Non-pigmented ciliary epithelial cell (primary cell): ENCODE measurements at regions not wholly inside any gene's neighbourhood (a gene's known extent, or its start where the extent isn't known, plus 50 kb on each side); places are given as distances from the start of the nearest gene placed in this dataset.
"Not testable (repeated sequence)": the region's sequence is repeated elsewhere in the genome, so short reads cannot be mapped to it uniquely, and the experiment has no call there.

Source experiments
- DNase-seq: peaks from one replicate; pipeline ENCODE4 v3.0.0-alpha.2; 2010; ENCODE audit warnings: low read depth

DNA sequence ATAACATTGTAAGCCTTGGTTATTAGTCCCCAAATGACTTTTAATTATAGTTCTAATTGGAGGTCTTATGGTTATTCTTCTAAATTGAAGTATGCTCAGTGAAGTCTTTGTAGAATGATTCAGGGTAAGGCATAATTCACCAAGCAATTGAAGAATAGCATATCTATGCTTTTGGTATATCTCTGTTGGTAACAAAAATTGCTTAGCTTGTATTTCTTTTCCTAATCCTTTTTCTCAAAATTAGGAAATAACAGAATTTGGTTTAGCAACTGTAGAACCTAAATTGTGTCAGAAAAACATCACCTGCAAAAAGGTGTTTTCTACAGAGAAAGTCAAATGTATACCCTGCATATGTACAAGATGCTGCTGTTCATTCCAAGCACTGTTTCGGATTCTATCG, 189.2 kb upstream of the EPHA4 start:
- DNase-seq = no peak

DNA sequence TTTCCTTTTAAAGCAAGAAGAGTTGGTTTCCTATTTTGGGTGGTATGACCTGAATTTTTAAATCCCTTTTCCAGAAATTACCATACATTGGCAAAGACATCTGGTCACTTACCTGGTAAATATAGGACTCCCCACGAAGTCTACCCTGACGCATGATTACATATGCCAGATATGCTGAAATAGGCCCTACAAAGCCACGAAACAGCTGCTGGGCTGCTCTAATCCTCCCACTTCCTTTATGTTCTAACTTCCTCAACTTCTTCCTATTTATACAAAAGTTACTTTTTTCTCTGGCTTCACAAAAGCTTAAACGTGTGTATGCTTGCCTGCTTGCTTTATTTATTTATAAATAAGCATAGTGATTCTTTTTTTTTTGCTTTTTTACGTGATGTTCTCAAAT, 186.0 kb upstream of the EPHA4 start:
- no peak for DNase-seq

DNA sequence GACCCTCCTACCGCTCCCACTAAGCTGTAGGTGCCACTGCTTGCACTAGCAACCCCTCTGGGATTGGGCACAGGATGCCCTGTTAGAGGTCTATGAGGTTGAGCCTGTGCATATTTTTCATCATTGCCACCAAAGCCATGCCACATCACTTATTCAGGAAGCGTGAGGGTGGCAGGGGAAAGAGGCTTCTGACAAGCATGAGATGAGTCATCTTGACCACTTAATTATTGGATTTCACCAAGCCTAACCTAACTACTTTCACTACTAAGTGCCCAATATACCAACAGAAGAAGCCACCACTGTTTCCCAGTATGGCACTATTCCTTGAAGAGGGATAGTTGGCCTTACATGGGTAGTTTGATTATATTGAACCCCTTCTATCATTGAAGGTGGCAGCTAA, 181.3 kb upstream of the EPHA4 start:
- no peak for DNase-seq

DNA sequence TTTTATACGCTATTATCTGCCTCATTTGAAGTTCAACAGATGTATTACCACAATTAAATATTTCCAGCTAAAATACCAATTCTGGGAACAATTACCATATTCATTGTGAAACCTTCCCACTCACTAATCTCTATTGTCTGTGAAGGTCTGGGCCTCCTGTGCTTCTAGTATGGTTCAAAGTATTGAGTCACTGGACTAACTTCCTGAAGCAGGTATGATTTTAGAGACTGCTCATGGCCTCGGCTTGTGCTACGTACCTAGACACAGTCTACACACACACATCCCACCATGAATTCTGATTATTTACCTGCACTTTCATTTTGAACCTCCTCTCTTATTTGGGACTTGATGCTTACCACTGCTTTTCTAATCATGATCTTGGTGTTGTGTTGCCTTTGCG, 180.7 kb upstream of the EPHA4 start:
- DNase-seq = no peak

DNA sequence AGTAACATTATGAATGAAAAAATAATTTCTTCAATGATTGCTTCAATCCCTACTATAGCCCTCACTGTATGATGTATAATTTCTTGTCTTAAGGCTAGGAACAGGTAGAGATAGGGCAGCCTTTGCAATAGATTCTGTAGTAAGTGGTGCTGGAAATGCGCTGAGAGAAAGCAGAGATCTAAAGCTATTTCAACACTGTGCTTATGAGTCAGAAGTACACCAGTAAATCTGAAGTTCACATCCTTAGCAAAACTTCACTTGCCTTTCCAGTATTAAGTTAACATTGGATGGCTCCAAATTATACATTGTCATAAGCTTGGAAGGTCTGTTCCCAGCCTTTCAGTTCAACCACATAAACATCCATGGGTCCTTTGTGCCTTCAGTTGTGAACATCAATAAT, 178.2 kb upstream of the EPHA4 start:
- DNase-seq = no peak

DNA sequence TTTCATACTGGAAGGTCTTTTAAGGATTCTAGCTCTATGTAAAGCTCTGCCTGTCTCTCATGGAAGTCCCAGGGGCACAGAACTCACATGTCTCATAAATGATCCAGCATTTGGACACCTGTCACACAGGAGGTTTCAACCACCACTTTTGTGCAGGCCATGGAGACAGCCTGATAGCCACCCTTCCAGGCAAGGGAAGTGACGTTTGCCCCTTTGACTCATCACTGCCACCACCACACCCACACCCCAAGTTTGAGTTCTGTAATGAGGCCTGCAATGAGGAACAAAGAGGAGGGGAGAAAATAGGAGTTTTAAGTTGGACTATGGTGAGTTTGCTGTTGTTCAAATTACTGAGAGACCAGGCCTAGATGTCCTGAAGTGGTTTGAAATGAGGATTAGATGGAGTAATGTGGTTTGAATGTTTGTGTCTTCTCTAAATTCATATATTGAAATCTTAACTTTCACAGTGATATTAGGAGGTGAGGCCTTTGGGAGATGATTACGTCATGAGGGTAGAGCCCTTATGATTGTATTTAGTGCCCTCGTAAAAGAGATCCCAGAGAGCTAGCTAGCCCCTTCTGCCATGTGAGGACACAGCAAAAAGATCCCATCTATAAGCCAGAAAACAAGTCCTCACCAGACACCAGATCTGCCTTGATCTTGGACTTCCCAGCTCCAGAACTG, 175.3 kb upstream of the EPHA4 start:
- DNase-seq = no peak

DNA sequence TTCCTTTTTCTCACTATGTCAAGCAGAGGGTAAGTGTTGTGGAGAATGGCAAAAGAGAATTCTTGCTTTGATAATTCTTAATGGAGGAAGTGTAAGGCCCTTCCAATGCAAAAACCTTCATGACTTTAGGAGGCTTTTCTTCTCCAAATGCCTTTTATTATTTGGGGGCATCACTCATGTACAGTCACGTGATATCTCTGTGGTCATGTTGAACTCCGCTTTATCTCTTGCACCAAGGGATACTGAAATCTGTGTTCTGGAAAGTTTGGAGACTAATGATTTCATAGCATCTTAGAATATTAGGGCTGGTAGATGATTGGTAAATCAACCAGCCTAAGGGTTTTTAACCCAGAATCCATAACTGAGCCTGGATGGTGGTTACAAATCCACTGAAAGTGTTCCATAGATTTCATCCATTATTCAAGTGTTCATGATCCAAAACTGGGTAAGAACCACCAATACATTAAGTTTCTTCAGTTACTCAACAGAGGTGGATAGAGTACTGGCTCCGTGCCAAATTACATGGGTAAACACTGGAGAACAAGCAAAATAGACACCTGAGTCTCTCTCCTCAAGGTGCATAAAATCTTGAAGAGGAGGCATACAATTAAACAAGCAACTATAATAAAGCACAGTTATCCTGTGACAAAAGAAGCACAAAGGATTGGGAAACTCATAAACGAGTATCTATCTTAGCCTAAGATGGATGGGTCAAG, 169.6 kb upstream of the EPHA4 start:
- DNase-seq = no peak

DNA sequence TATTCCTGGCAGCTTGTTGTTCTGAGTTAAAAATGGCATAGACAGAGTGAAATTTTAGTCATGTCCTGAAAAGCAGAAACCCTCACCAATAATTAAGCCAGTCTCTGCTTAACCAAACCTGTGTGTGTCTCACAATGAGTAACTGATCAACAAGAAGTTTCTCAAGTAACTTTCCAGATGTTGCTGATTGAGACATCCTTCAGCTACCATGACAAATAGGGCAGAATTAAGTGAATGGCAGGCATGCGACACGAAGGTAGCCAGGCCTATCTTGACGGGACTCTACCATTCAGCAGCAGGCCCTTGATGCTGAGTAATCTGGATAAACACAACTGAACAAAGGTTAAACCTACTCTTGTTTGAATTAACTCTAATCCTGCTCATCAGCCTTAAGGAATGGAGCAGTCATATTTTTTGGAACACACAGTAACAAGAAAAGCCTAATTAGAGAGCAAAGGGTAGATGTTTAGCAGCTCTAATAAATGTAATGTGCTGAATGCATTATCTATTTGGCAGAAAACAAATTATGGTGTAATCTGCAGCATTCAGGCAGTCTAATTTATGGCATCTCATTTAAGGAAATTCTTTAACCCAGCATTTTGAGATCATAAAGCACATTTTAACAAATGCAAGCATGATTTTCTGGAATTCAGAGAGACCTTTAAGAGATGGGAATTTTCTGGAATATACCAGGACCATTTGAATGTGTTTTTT, 159.5 kb upstream of the EPHA4 start:
- DNase-seq = no peak

DNA sequence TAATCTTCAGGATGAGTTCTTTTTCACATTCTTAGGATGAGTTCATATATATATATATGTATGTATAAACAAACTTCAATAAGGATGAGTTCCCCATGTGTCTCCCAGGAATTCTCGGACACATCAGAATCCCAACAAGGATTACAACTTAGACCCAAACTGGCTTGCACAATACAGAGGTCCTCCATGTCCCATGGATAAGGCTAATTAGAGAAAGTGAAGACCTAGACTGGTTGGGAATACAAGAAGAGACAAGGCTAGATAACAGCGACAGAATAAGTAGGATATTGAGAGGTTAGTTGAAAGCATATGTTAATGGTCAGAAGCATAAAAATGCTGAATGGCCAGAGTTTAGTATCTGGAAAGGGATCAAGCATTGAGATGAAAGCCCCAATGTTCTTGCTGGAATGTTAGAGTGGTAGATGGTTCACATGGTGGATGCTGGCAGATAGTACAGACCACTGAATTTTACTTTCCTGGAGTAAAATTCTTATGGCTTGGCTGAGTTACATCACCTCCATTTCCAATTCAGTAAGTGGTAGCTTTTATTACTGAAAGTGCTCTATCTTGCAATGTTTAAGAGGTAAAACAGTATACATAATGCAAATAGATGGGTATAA, 154.9 kb upstream of the EPHA4 start:
- no peak for DNase-seq

DNA sequence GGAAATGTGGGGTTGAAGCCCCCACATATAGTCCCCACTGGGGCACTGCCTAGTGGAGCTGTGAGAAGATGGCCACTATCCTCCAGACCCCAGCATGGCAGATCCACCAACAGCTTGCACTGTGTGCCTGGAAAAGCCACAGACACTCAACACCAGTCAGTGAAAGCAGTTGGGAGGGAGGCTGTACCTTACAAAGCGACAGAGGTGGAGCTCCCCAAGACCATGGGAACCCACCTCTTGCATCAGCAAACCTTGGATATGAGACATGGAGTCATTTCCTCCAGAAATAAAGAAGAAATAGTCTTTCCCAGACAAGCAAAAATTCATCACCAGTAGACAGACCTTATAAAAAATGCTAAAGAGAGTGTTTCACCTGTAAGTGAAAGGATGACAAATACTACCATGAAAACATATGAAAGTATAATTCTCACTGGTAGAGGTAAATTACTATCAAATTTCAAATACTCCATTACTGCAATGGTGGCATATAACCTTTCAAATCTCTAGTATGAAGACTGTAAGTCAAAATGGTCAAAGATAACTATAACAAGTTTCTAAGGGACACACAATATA, 152.6 kb upstream of the EPHA4 start:
- no peak for DNase-seq

DNA sequence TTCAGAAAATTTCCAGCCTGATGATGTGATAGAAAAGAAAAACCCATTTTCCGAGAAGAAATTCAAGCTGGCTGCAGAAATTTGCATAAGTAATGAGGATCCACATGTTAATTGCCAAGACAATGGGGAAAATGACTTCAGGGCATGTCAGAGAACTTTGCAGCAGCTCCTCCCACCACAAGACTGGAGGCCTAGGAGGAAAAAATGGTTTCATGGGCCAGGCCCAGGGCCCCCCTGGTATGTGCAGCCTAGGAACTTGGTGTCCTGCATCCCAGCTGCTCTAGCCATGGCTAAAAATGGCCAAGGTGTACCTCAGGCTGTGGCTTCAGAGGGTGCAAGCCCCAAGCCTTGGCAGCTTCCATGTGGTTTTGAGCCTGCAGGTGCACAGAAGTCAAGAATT, 152.0 kb upstream of the EPHA4 start:
- not testable (repeated sequence) for DNase-seq

DNA sequence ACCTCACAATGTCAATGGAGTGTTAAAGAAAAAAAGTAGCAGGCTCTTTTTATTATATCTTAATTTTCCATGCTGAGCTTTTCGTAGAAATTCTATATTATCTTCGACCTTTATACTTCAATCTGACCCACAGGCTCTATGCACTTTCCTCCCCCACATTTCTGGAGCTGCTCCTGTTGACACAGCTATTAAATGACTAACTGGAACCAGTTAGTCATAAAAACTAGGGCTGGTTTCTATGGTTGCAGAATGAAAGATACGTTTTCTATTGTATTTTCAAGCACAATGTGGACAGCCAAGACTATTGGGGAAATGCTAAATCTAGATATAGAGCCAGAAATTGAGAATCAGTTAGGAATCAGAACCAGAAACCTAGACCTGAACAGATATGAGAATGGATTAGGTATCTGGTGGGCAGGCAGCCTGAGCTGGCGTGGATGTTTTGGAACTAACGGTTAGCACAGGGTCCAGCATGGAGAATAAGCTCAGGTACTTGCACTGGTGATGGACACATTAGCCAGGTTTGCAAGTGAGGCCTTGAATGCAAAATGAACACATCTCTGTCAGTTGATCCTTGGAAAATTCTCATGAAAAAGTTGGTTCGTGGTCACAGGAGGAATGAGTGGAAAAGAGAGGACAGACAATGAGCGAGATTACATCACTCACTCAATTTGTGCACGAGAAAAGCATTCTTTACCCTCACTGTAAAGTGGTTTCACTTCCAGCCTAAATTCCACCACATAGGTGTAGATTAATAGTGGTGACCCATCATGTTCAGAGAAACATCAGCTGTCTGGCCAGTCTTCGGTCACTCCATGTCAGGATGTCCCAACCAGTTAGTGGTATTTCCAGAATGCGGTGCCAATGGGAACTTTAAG, 144.6 kb upstream of the EPHA4 start:
- no peak for DNase-seq

DNA sequence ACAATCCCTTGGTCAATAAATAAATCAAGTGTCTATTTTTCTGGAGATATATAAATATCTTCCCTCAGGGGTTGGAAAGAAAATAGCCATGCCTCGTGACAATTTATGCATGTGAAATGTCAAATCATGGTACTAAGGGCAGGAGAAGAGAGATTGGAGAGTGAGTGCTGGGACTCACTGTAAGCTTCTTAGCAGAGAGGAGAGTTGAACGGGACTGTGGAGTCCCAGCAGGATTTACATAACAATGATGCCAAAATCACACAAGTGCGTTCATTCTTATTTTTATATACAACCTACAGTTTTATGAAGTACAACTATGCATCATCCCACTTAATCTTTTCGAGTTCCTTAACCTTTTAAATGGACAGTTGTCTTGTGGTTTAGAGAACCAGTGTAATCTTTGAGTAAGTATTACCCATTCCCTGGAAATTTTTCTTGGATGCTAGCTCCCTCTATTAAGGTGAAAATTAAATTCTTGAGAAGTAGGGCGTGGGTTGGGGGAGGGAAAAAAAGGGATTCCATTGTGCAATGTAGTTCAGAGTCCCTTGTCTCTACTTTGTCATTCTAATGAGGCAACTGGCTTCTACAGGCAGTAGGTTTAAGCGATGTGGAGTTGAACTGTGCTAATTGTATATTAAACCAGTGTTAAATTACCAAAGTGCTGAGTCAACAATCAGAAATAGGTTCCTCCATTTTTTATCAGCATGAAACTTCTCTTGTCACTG, 143.6 kb upstream of the EPHA4 start:
- no peak for DNase-seq

DNA sequence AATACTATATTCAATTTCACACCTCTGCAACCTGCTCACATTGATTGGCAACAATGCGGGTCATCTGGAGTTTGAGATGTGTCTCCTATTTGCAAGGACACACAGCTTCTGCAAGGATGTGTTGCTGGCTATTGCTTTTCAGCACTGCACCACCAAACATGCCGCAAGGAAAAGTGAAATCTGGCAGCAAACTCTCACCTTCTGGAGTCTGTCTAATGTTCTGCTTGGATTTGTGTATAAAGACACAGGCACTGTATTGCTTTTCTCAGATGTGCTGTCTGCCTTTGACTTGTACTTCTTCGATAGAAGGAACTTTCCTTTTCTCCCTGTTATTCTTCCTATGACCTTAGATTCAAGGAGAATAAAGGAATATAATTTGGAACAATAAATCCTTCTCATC, 138.6 kb upstream of the EPHA4 start:
- no peak for DNase-seq

DNA sequence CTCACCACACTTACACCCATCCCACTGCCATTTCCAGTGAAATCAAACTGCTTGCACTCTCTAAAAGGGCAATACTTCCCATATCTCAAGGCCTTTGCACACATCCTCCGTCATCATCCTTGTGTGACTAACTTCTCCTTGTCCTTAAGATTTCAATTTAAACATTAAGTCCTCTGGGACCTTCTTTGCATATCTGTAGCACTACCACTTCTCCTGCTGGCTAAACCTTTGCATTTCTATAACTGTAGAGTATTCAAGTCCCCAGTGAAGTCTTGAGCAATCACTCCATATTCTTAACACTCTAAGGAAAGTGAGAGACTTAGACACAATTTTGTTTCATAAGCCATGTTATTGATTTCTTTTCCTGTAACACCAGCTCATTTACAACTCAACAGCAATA, 136.8 kb upstream of the EPHA4 start:
- DNase-seq = no peak

DNA sequence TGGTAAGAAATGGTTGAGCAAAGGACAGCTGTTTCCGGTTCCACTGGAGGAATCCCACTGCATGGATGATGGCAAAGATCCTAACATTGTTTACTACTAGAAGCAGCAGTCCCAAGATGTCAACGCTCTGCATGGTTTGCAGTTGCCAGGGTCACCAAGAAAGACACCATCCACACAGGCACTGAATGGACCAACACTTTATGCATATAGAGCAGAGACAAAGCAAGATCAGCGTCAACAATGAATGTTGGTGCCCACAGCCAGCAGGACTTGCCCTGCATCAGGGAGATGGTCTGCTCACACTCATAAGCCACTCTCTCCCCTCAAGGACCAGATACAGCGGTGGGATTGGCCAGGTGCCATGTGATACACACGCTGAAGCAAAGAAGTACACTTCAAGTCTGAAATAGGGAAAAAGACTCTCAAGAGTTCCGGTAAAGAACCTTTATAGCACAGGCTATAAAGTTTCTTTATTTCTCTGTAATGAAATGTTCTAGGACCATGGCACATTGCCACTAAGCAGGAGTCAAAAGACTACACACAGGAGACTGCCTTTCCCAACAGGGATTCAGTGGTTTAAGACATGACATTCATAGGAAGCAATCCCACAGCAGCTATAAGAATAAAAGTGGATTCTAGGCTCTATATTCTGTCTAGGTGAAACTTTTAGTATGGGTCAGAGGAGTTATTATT, 133.2 kb upstream of the EPHA4 start:
- no peak for DNase-seq

DNA sequence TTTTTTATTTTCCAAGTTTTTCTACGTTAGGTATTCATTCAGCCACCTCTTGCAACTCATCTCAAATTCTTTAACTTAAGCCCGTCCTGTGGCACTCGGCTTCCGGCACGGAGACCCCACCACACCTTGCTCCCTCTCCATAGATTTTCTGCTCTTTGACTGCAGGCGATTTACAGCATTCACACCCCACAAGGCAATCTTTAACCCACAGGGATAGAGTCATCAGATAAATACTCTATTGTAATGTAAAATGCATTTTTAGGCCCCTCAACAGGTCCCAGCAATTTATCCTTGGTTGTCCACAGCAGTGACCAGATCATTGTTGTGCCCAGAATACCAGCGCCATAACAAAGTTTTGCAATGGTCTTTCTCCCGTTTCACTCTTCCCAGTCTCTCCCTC, 132.3 kb upstream of the EPHA4 start:
- DNase-seq = no peak

DNA sequence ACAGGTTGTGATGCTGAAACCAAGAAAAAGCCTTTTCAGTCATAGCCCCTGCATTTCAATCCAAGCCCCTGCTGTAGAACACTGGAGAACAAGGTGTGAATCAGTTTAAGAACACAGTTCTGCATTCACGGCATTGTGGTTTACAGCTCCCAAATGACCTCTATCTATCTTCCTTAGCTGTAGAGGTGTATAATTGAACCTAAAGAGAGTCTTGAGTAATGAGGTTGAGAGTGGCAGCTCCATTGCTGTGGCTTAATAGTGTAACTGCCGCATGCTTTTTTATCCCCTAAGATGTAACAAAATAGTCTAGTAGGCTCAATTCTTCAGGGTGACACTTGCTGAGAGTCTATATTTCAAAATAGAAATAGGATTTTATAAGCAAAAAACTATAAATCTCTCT, 121.3 kb upstream of the EPHA4 start:
- DNase-seq = no peak

DNA sequence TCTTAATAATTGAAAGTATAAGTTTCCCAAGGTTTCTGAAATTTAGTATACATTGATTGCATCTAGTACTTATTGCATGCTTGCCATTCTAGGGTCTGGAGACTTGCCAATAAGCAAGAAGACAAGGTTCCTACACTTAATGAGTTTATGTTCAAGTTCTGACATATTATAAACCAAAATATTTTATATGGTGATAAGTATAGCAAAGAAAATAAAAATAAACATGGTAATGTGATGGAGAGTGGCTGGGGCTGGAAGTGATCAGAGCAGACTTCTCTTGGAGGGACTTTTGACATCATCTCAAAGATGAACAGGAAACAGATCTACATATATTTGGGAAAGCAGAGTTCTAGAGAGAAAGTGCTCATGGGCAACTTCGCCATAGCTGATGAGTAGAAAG, 119.5 kb upstream of the EPHA4 start:
- DNase-seq = no peak

DNA sequence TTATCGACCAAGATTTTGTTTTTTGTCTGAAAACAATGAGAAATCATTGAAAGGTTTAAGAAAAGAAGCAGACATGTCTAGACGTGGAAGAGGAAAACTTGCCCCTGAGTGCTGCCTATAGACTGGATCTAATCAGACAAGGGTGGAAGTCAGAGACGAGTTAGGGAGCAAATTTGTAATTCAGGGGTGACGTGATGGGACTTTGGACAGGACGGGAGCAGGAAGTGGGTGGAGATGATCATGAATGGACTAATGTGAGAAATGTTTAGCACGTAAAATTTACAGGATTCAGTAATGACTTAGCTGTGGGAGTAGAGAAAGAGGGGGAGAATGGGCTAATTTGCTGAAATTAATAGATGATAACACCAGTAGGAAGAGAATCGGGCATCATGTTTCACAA, 117.0 kb upstream of the EPHA4 start:
- no peak for DNase-seq
